ENCODE measurements at regions not wholly inside any gene's neighbourhood (a gene's known extent, or its start where the extent isn't known, plus 50 kb on each side); places are given as distances from the start of the nearest gene placed in this dataset.

GRCh38 chr4:79467246-79467932, 59.4 kb upstream of the GK2 start:
- ATAC-seq (no peak), DNase-seq (no peak)
- Mint-ChIP-seq H3K27ac (no peak overlapping the region), H3K36me3 (no peaks in the 10 kb centered on the region), H3K9me3 (ENCODE audit: low read depth) (no peaks in the 10 kb centered on the region), H3K4me3 (no peak overlapping the region), H3K4me1 (no peaks in the 10 kb centered on the region), H3K27me3 (no peaks in the 10 kb centered on the region)
- CTCF ChIA-PET, result no interaction called here

DNA sequence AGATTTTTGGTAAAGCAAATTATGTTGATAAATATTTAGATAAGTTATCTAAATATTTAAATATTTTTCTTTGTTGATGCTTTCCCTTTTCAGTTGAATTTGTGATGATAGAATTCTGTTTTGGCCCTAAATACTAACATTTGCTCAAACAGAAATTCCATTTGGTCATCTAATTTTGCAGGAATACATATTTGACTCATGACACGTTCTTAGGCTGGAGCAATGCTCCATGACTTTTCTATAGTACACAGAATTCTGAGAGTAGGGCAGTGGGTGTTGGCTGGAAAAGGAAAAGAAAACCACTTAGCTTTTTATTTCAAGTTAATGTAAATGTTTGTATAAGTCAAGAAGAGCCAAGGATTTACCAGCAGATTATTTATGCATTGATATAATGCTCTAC, 58.6 kb upstream of the GK2 start:
- Mint-ChIP-seq H3K4me1 (no peaks in the 10 kb centered on the region), H3K27ac (no peak overlapping the region), H3K36me3 (no peaks in the 10 kb centered on the region), H3K27me3 (no peaks in the 10 kb centered on the region), H3K4me3 (no peak overlapping the region), H3K9me3 (ENCODE audit: low read depth) (no peaks in the 10 kb centered on the region)
- CTCF ChIA-PET, result no interaction called here
- ATAC-seq, result no peak
- DNase-seq, result no peak

Measured in activated CD8-positive, alpha-beta memory T cell treated with anti-CD3 and anti-CD28 coated beads, Interleukin-2, amount 10 ng/mL, durations not matched to agents 7 days and 5 days (primary cell).